SK-N-SH treated with all-trans-retinoic acid at 6 μM for 48 hours (cell line): ENCODE measurements at regions not wholly inside any gene's neighbourhood (a gene's known extent, or its start where the extent isn't known, plus 50 kb on each side); places are given as distances from the start of the nearest gene placed in this dataset.

ENCODE experiments used
- GLIS3 ChIP-seq: fragments of 250-450 bp; sonication (Bioruptor Pico); IDR thresholded peaks from 2 replicates; pipeline ENCODE4 v1.5.0; 2020; ENCODE audit warnings: mild to moderate bottlenecking, moderate library complexity
- TOX ChIP-seq: fragments of 250-450 bp; sonication (Bioruptor Pico); IDR thresholded peaks from 2 replicates; pipeline ENCODE4 v1.8.0; 2021; ENCODE audit warnings: mild to moderate bottlenecking, moderate library complexity, borderline replicate concordance
- TF ChIP-seq, protein P1 (sequence below): fragments of 250-450 bp; sonication (Bioruptor Pico); IDR thresholded peaks from 2 replicates; pipeline ENCODE4 v1.5.1; 2021; ENCODE audit warnings: mild to moderate bottlenecking, moderate library complexity
- TF ChIP-seq, protein P2 (sequence below): fragments of 250-450 bp; sonication (Bioruptor Pico); IDR thresholded peaks from 2 replicates; pipeline ENCODE4 v1.5.0; 2020; ENCODE audit warnings: mild to moderate bottlenecking, moderate library complexity
- TF ChIP-seq, protein P3 (sequence below): fragments of 250-450 bp; sonication (Bioruptor Pico); IDR thresholded peaks from 2 replicates; pipeline ENCODE4 v1.8.0; 2020; ENCODE audit warnings: mild to moderate bottlenecking, moderate library complexity, borderline replicate concordance

DNA sequence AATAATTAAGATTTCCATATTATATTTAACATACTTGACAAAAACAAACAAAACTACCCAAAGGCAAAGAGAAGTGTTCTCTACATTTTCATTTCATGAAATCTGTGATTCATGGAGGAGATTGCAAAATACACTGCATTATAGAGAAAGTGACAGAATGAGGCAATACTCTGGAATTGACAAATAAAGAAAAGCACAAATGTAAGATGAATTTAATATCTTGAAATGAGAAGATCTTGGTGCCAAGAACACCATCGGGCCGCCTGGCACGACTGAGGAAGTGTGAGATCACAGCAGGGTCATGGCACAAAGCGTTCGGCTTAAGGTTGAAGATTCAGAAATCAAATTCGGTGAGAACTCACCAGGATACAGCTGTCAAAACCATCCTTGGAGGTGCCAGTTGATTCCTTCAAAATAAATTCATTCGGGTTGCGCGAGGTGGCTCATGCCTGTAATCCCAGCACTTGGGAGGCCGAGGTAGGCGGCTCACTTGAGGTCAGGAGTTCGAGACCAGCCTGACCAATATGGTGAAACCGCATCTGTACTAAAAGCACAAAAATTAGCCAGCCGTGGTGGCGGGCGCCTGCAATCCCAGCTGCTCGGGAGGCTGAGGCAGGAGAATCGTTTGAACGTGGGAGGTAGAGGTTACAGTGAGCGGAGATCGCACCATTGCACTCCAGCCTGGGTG is 174.0 kb upstream of the PFKP start:
- TF ChIP-seq, protein P1, sequence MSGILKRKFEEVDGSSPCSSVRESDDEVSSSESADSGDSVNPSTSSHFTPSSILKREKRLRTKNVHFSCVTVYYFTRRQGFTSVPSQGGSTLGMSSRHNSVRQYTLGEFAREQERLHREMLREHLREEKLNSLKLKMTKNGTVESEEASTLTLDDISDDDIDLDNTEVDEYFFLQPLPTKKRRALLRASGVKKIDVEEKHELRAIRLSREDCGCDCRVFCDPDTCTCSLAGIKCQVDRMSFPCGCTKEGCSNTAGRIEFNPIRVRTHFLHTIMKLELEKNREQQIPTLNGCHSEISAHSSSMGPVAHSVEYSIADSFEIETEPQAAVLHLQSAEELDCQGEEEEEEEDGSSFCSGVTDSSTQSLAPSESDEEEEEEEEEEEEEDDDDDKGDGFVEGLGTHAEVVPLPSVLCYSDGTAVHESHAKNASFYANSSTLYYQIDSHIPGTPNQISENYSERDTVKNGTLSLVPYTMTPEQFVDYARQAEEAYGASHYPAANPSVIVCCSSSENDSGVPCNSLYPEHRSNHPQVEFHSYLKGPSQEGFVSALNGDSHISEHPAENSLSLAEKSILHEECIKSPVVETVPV (CRISPR knock-in tag), result no peak
- TF ChIP-seq TOX (CRISPR knock-in tag) (no peak), GLIS3 (CRISPR knock-in tag) (no peak)
- TF ChIP-seq, protein P2, sequence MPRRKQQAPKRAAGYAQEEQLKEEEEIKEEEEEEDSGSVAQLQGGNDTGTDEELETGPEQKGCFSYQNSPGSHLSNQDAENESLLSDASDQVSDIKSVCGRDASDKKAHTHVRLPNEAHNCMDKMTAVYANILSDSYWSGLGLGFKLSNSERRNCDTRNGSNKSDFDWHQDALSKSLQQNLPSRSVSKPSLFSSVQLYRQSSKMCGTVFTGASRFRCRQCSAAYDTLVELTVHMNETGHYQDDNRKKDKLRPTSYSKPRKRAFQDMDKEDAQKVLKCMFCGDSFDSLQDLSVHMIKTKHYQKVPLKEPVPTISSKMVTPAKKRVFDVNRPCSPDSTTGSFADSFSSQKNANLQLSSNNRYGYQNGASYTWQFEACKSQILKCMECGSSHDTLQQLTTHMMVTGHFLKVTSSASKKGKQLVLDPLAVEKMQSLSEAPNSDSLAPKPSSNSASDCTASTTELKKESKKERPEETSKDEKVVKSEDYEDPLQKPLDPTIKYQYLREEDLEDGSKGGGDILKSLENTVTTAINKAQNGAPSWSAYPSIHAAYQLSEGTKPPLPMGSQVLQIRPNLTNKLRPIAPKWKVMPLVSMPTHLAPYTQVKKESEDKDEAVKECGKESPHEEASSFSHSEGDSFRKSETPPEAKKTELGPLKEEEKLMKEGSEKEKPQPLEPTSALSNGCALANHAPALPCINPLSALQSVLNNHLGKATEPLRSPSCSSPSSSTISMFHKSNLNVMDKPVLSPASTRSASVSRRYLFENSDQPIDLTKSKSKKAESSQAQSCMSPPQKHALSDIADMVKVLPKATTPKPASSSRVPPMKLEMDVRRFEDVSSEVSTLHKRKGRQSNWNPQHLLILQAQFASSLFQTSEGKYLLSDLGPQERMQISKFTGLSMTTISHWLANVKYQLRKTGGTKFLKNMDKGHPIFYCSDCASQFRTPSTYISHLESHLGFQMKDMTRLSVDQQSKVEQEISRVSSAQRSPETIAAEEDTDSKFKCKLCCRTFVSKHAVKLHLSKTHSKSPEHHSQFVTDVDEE, result no peak
- TF ChIP-seq, protein P3, sequence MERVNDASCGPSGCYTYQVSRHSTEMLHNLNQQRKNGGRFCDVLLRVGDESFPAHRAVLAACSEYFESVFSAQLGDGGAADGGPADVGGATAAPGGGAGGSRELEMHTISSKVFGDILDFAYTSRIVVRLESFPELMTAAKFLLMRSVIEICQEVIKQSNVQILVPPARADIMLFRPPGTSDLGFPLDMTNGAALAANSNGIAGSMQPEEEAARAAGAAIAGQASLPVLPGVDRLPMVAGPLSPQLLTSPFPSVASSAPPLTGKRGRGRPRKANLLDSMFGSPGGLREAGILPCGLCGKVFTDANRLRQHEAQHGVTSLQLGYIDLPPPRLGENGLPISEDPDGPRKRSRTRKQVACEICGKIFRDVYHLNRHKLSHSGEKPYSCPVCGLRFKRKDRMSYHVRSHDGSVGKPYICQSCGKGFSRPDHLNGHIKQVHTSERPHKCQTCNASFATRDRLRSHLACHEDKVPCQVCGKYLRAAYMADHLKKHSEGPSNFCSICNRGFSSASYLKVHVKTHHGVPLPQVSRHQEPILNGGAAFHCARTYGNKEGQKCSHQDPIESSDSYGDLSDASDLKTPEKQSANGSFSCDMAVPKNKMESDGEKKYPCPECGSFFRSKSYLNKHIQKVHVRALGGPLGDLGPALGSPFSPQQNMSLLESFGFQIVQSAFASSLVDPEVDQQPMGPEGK (CRISPR knock-in tag), result no peak
